Adrenal gland (tissue), 5 donors: ENCODE measurements at regions not wholly inside any gene's neighbourhood (a gene's known extent, or its start where the extent isn't known, plus 50 kb on each side); places are given as distances from the start of the nearest gene placed in this dataset.
"Not testable (repeated sequence)": the region's sequence is repeated elsewhere in the genome, so short reads cannot be mapped to it uniquely, and the experiment has no call there.

ENCODE experiments used
- CTCF ChIP-seq, 6 experiments: fragments of 450-650 bp in 4 of 6; fragments of 200-600 bp in 2 of 6; sonication (generic) in 1 of 6; IDR thresholded peaks; 1 replicate in 5 of 6; 2 replicates in 1 of 6; pipeline versions ENCODE4 v1.5.1 to v1.8.0; 2016 to 2021; ENCODE audit warnings: antibody characterized with exemption in 6 of 6, mild to moderate bottlenecking in 2 of 6, moderate library complexity in 1 of 6
- POLR2A ChIP-seq, 2 donors: fragments of 450-650 bp; IDR thresholded peaks; one replicate each; pipeline ENCODE4 v1.6.1; 2017; ENCODE audit warnings: antibody characterized with exemption in 2 of 2, mild to moderate bottlenecking in 2 of 2, moderate library complexity in 1 of 2
- donor health status: DM: no; HTN: no; CAD: no.

- TF ChIP-seq CTCF, POLR2A (IDR thresholded peaks at IDR 0.05): not testable (repeated sequence)
These were observed 452.6 kb upstream of the CHORDC1 start for GRCh38 chr11:90675496-90675895.
